HG03571 (cell line): ENCODE measurements at regions not wholly inside any gene's neighbourhood (a gene's known extent, or its start where the extent isn't known, plus 50 kb on each side); places are given as distances from the start of the nearest gene placed in this dataset.
"Not testable (repeated sequence)": the region's sequence is repeated elsewhere in the genome, so short reads cannot be mapped to it uniquely, and the experiment has no call there.

ENCODE experiments used
- ATAC-seq: cut with Tn5 transposase; IDR thresholded peaks from one replicate; pipeline ENCODE4 v1.9.1; 2021; ENCODE audit not compliant: unreplicated experiment

DNA sequence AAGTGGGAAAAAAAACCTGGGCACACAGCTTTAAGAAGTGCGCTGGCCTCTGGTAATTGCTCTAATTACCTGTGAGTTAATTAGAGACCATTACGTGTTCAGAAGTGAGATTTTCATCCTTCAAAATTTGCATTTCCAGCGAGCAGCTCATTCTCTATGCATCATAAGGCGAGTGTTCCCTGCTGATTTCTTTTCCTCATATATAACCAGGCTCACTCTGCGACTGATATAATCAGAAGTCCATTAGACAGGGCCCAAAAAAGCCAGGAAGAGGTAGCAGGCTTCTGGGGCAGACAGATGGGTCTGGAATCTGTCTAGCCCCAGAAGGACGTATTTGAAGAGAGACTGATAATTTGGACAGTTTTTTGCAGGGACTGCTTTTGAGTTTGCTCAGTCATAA, 158.7 kb downstream of the MTHFS start:
- ATAC-seq = no peak

DNA sequence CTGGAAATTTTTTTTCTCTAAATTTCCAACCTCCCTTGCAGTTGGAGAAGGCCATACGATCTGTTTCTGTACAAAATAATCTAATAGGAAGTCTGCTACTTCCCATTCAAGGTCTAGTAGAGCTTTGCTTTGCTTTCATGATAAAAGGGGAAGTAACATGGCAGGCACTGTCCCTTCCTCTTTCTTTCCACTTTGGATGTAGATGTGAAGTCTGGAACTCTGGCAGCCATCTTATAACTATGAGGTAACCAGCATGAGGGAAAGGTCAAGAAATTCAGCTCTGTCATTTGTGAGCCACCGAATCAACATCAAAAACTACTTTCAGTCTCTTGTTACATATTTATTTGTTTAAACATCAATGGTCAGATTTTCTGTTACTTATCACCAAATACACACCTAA, 156.3 kb downstream of the MTHFS start:
- ATAC-seq = no peak

DNA sequence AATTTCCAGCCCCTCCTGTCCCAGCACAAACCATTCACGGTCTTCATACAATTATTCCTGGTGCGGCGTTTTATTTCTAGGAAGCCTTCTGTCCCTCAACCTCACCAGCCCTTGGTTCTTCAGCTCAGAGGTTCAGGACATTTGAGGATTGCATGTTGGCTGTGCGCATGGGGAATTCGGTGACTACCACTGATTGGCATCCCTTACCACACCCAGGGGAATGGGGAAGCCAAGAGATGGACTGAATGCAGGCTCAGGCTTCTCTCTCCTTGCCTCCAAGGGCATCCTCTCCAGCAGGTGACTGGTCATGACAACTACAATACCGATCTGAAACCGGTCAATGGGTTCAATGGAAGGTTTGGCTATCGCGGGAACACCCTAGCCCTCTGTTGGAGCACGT, 153.8 kb downstream of the MTHFS start:
- ATAC-seq = no peak

DNA sequence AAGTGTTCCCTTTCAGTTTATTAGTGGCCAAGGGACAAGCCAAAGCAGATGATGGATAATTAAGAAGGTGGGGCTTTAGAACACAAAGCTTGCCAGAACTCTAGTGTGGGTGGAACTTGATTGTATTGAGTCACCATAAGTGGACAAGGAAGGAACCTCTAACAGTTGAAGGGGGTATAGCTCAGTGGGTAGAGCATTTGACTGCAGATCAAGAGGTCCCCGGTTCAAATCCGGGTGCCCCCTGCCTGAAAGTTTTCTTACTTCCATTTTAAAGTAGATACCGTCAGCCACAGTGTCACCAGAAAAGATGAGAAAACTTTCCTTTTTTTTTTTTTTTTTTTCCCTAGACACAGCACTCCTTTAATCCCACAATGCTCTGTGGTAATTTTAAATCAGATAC, 152.3 kb downstream of the MTHFS start:
- ATAC-seq = not testable (repeated sequence)

DNA sequence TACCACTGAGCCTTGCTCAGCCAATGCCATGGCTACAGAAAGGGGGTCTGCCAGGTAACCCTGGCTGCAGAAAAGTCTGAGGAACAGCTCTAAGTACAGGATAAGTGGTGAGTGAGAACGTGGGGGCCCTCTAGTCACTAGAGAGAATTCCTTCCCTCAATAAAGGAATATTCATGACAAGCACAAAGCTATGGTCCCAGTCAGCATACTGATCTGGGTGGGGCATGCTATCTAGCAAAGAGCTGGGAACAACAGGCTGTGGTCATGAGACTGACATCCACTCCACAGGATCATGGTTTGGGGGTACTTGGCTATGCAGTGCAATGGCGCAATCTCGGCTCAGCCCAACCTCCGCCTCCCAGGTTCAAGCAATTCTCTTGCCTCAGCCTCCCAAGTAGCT, 140.4 kb downstream of the MTHFS start:
- no peak for ATAC-seq

DNA sequence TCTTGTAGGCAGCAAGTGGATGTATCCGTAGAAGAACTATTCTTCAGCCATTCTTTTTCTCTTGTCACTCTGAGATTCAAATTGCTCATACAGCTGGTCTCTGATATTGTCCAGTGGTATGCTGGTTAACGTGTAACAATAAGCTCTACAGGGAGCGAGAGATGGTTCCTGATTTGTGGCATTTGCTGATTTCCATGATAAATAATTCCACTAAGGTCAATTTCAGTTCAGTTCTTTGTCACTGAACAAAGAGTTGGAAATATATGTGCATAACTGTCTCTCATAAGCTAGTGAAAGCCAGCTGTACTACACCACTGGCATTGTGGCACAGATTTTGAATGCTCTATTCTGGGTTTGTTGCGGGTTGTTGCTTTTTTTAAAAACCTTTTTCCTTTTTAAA, 131.7 kb downstream of the MTHFS start:
- no peak for ATAC-seq

DNA sequence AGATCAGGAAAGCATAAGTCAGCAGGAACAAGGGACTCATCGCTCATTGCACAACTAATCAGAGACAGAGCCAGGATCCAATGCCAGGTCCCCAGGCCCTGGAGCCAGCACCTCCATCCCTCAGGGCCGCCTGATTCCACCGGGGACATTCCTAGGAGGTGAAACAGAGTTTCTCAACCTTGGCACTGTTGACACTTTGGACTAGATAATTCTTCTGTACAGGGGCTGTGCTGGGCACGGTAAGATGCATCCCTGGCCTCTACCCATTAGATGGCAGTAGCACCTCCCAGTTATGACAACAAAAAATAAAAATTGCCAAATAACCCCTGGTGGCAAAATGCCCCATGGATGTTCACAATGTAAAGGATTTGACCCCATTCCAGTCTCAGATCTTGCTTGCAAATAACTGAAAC, 127.7 kb downstream of the MTHFS start:
- ATAC-seq = no peak

DNA sequence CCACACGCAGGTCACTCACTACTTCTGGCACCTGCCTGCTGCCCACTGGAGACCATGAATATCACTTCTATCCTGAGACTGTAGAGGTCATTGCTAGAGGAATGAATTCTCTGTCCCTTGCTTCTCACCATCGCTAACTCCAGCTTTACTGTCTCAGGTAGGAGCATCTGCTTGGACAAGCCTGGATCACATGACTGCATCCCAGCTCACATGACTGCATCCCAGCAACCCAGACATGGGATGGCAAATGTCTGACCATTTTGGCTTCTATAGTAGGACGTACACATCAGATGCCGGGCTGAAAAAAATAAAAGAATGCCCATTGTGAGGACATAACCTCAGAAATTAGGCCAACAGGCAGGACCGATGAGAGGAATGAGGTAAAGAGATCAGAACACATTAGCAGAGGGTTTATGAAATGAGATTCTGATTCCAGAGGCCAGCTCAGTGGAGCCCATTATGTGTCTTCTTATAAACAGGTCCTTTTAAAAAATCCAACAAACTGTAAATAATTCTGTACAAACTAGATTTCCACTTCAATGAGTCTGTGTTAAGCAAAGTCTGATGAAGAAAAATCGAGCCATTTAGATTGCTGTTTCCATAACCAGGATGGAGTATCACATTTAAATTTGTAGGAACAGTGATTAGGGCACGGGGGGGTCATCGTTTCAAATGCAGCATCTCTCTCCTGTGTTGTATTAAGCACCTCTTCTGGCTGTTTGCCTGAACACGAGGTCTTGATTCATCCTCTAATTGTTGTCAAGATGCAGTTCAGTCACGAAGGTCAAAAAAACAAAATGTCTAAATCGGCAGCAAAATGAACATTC, 126.7 kb downstream of the MTHFS start:
- ATAC-seq = no peak

DNA sequence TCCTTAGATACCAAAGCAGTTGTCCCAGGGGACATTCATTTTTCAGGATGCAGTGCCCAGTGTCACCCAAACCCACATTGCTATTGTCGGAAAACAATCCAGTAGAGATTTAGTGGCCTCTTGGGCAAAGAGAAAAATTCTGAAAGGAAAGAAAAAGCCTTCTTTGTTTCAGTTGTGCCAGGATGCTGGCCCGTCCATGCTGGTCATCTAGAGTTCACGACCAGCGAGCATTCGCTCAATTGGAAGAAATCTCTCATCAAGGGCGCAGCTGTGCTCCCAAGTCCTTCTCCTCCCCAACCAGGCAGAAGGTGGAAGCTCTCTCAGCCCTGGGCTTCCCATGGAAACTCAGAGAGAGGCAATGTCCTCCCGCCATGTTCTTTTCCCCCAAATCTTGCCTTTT, 123.7 kb downstream of the MTHFS start:
- ATAC-seq = no peak

DNA sequence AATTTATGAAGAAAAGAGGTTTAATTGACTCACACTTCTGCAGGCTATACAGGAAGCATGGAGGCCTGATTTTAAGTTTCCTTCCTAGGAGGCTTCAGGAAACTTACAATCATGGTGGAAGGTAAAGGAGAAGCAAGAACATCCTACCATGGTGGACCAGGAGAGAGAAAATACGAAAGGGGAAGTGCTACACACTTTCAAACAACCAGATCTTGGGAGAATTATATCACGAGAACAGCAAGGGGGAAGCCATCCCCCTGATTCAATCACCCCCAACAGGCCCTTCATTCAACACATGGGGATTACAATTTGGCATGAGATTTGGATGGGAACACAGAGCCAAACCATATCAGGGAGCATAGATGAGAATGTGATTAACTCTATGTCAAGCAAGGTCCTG, 121.0 kb downstream of the MTHFS start:
- no peak for ATAC-seq

DNA sequence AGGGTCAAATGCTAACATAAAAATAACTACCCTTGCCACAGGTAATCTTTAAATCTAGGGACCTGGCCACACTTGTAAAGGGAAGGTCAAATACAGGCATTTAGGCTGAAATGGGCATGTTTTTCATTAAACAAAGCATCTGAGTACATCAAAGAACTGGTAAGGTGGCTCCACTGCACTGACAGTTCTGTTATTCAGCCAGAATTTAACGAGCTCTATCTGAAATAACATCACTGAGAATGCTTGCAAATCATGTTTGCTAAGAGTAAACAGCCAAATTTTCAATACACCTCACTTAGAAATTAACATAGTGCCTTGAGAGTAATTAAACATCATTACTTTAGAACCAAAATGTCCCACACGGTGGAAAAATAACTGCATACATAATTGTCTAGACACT, 118.9 kb downstream of the MTHFS start:
- no peak for ATAC-seq

DNA sequence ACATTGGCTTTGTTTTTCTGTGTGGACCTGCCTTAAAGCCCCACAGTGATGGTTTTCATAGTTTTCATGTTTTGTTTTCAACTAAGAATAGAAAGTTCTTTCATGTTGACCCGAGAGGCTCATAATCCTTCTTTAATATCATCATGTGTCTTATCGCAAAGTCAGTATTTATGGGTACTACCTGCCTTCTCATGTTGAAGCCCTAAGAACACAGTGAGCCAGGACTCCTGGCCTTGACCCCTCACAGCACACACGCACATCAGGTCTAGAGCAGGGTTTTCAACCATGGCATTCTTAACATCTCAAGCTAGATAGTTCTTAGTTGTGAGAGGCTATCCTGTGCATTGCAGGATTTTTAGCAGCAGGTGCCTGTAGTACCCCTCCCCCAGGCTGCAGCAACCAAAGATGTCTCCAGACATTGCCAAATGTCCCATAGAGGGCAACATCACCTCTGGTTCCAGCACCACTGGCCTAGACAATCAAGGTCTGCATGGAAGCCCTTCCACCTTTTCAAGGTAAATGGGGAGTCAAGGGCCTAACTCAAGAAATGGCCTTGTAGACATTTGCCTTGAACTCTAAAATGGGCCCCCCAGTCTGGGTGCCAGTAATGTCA, 118.3 kb downstream of the MTHFS start:
- no peak for ATAC-seq

DNA sequence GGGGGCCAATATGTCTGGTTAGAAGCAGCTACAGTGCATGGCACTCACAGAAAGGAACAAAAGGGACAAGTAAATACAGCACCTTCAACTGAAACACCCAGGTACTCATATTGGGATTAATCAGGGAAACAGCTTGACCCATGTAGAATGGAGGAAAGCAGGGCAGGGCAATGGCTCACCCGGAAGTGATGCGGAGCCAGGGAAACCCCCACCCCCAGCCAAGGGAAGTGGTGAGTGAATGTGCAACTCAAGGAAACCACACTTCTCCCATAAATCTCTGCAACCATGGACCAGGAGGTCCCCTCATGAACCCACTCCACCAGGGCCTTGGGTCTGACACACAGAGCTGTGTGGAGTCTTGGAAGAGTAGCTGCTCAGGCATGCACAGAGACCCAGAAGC, 117.1 kb downstream of the MTHFS start:
- ATAC-seq = no peak

DNA sequence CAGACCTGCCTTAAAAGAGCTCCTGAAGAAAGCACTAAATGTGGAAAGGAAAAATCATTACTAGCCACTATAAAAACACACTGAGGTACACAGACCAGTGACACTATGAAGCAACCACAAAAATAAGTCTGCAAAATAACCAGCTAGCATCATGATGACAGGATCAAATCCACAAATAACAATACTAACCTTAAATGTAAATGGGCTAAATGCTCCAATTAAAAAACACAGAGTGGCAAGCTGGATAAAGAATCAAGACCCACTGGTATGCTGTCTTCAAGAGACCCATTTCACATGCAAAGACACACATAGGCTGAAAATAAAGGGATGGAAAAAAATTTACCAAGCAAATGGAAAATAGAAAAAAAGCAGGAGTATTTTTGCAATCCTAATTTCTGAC, 114.5 kb downstream of the MTHFS start:
- ATAC-seq = not testable (repeated sequence)
